ENCODE measurements at regions not wholly inside any gene's neighbourhood (a gene's known extent, or its start where the extent isn't known, plus 50 kb on each side); places are given as distances from the start of the nearest gene placed in this dataset.

GRCh38 chr9:29118555-29118954 is 1545.3 kb upstream of the C9orf72 start:
- Histone ChIP-seq H3K4me2 (ENCODE audit: low read length) (no peak overlapping the region), H3K36me3 (replicated peaks; ENCODE audit: low read depth, low read length) (no peaks in the 10 kb centered on the region), H3K9me3 (ENCODE audit: insufficient read depth, low read length) (no peaks in the 10 kb centered on the region), H3K4me1 (ENCODE audit: low read length) (no peaks in the 10 kb centered on the region), H3K79me2 (ENCODE audit: low read length) (no peaks in the 10 kb centered on the region), H4K20me1 (ENCODE audit: insufficient read depth, low read length) (no peaks in the 10 kb centered on the region), H3K4me3 (ENCODE audit: low read length) (no peak overlapping the region), H3K27me3 (ENCODE audit: low read depth, low read length) (no peaks in the 10 kb centered on the region), H3K27ac (ENCODE audit: low read length) (no peak overlapping the region), H2AFZ (ENCODE audit: low read depth, low read length) (no peak overlapping the region), H3K9ac (ENCODE audit: low read length) (no peak overlapping the region)
- no peak for TF ChIP-seq EZH2phosphoT487 (IDR thresholded peaks at IDR 0.05; ENCODE audit: low read depth)
- no peak for TF ChIP-seq CTCF (IDR thresholded peaks at IDR 0.05; ENCODE audit: low read depth, low read length)

- Histone ChIP-seq H3K9me3 (ENCODE audit: insufficient read depth, low read length) (peaks cover 6% of the 10 kb centered on the region; the same call in 1 of the 2 replicates), H3K27ac (ENCODE audit: low read length) (no peak overlapping the region), H3K4me1 (ENCODE audit: low read length) (no peaks in the 10 kb centered on the region; the same call in 1 of the 2 replicates), H3K36me3 (replicated peaks; ENCODE audit: low read depth, low read length) (no peaks in the 10 kb centered on the region), H3K79me2 (ENCODE audit: low read length) (no peaks in the 10 kb centered on the region), H3K9ac (ENCODE audit: low read length) (no peak overlapping the region), H3K27me3 (ENCODE audit: low read depth, low read length) (no peaks in the 10 kb centered on the region), H3K4me3 (ENCODE audit: low read length) (no peak overlapping the region), H4K20me1 (ENCODE audit: insufficient read depth, low read length) (no peaks in the 10 kb centered on the region), H2AFZ (ENCODE audit: low read depth, low read length) (no peak overlapping the region), H3K4me2 (ENCODE audit: low read length) (no peak overlapping the region)
- TF ChIP-seq EZH2phosphoT487 (IDR thresholded peaks at IDR 0.05; ENCODE audit: low read depth) (no peak), CTCF (IDR thresholded peaks at IDR 0.05; ENCODE audit: low read depth, low read length) (no peak)
Measured at GRCh38 chr9:29126783-29127182, 1553.5 kb upstream of the C9orf72 start.

GRCh38 chr9:29129763-29130162 is 1556.5 kb upstream of the C9orf72 start:
- no peaks in the 10 kb centered on the region for H3K36me3 ChIP-seq (replicated peaks; ENCODE audit: low read depth, low read length)
- peaks cover 6% of the 10 kb centered on the region; the same call in 1 of the 2 replicates for H3K9me3 ChIP-seq (ENCODE audit: insufficient read depth, low read length)
- no peak overlapping the region for H3K4me2 ChIP-seq (ENCODE audit: low read length)
- H2AFZ ChIP-seq (ENCODE audit: low read depth, low read length): no peak overlapping the region
- no peaks in the 10 kb centered on the region; the same call in 1 of the 2 replicates for H3K4me1 ChIP-seq (ENCODE audit: low read length)
- no peaks in the 10 kb centered on the region for H3K27me3 ChIP-seq (ENCODE audit: low read depth, low read length)
- no peak overlapping the region for H3K27ac ChIP-seq (ENCODE audit: low read length)
- TF ChIP-seq CTCF (IDR thresholded peaks at IDR 0.05; ENCODE audit: low read depth, low read length): no peak
- no peak for TF ChIP-seq EZH2phosphoT487 (IDR thresholded peaks at IDR 0.05; ENCODE audit: low read depth)
- H4K20me1 ChIP-seq (ENCODE audit: insufficient read depth, low read length): no peaks in the 10 kb centered on the region
- no peak overlapping the region for H3K4me3 ChIP-seq (ENCODE audit: low read length)
- H3K79me2 ChIP-seq (ENCODE audit: low read length): no peaks in the 10 kb centered on the region
- no peak overlapping the region for H3K9ac ChIP-seq (ENCODE audit: low read length)

- Histone ChIP-seq H3K4me3 (ENCODE audit: low read length) (no peak overlapping the region), H2AFZ (ENCODE audit: low read depth, low read length) (no peak overlapping the region)
Measured at GRCh38 chr9:29144476-29144875, 1571.2 kb upstream of the C9orf72 start.

DNA sequence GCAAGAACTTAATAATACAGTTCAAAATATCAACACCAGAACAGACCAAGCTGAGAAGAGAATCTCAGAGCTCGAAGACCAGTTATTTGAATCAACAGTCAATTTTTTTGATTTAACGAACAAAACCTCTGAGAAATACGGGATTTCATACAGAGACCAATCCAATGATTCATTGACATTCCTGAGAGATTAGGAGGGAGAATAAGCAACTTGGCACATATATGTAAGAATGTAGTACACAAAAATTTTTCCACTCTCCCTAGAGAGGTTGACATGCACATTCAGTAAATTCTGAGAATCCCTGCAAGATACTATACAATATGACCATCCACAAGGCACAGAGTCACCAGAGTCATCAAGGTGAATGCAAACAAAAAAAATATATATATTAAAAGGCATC is 1577.3 kb upstream of the C9orf72 start:
- Histone ChIP-seq H3K4me1 (ENCODE audit: low read length) (no peaks in the 10 kb centered on the region), H3K79me2 (ENCODE audit: low read length) (no peaks in the 10 kb centered on the region), H3K36me3 (replicated peaks; ENCODE audit: low read depth, low read length) (no peaks in the 10 kb centered on the region), H3K9ac (ENCODE audit: low read length) (no peak overlapping the region), H2AFZ (ENCODE audit: low read depth, low read length) (no peak overlapping the region), H3K9me3 (ENCODE audit: insufficient read depth, low read length) (no peaks in the 10 kb centered on the region), H3K27ac (ENCODE audit: low read length) (no peak overlapping the region), H4K20me1 (ENCODE audit: insufficient read depth, low read length) (no peaks in the 10 kb centered on the region), H3K4me2 (ENCODE audit: low read length) (no peak overlapping the region), H3K27me3 (ENCODE audit: low read depth, low read length) (no peaks in the 10 kb centered on the region), H3K4me3 (ENCODE audit: low read length) (no peak overlapping the region)
- no peak for TF ChIP-seq EZH2phosphoT487 (IDR thresholded peaks at IDR 0.05; ENCODE audit: low read depth)
- no peak for TF ChIP-seq CTCF (IDR thresholded peaks at IDR 0.05; ENCODE audit: low read depth, low read length)

More at GRCh38 chr9:29144476-29144875, 1571.2 kb upstream of the C9orf72 start:
- no peaks in the 10 kb centered on the region for H3K27me3 ChIP-seq (ENCODE audit: low read depth, low read length)
- no peaks in the 10 kb centered on the region for H3K79me2 ChIP-seq (ENCODE audit: low read length)
- H3K36me3 ChIP-seq (replicated peaks; ENCODE audit: low read depth, low read length): no peaks in the 10 kb centered on the region
- H3K4me2 ChIP-seq (ENCODE audit: low read length): no peak overlapping the region
- H3K9ac ChIP-seq (ENCODE audit: low read length): no peak overlapping the region
- no peaks in the 10 kb centered on the region for H3K9me3 ChIP-seq (ENCODE audit: insufficient read depth, low read length)
- no peak overlapping the region for H3K27ac ChIP-seq (ENCODE audit: low read length)
- H4K20me1 ChIP-seq (ENCODE audit: insufficient read depth, low read length): no peaks in the 10 kb centered on the region
- no peak for TF ChIP-seq EZH2phosphoT487 (IDR thresholded peaks at IDR 0.05; ENCODE audit: low read depth)
- H3K4me1 ChIP-seq (ENCODE audit: low read length): no peaks in the 10 kb centered on the region
